C4-2B (cell line): ENCODE measurements at regions not wholly inside any gene's neighbourhood (a gene's known extent, or its start where the extent isn't known, plus 50 kb on each side); places are given as distances from the start of the nearest gene placed in this dataset.

Source experiments
- CTCF ChIP-seq: fragments of 450-650 bp; conservative IDR thresholded peaks from 2 replicates; pipeline ENCODE4 v1.5.1; 2017; ENCODE audit warnings: mild to moderate bottlenecking
- ZFX ChIP-seq: fragments of 450-650 bp; IDR thresholded peaks from 2 replicates; pipeline ENCODE4 v1.6.1; 2017

GRCh38 chr2:134150760-134151159 lies 103.1 kb upstream of the MGAT5 start:
- TF ChIP-seq CTCF (no peak), ZFX (no peak)
